ENCODE measurements at regions not wholly inside any gene's neighbourhood (a gene's known extent, or its start where the extent isn't known, plus 50 kb on each side); places are given as distances from the start of the nearest gene placed in this dataset.

- TF ChIP-seq REST (IDR thresholded peaks at IDR 0.05) (no peak), TP53 (CRISPR knock-in tag; IDR thresholded peaks at IDR 0.05) (no peak), EP300 (IDR thresholded peaks at IDR 0.05) (peak; percentile 62 to 67; a peak in 3 of 5 replicates), EHMT2 (IDR thresholded peaks at IDR 0.05; ENCODE audit: low read depth) (no peak), POLR2A (IDR thresholded peaks at IDR 0.05; ENCODE audit: low read length) (no peak), RAD21 (conservative IDR thresholded peaks at IDR 0.05 in 1 of 2, IDR thresholded peaks at IDR 0.05 in 1 of 2) (peak in 1 of 2 experiments; percentile 42; a peak in 3 of 5 replicates), CTCF (IDR thresholded peaks at IDR 0.05) (no peak), FOSL2 (IDR thresholded peaks at IDR 0.05) (no peak), FOSL2 (CRISPR knock-in tag; IDR thresholded peaks at IDR 0.05) (no peak), USF2 (IDR thresholded peaks at IDR 0.05) (no peak), MAZ (IDR thresholded peaks at IDR 0.05; ENCODE audit: borderline replicate concordance, low read depth, low read length) (no peak), RFX5 (IDR thresholded peaks at IDR 0.05) (no peak), ZFP36 (IDR thresholded peaks at IDR 0.05; ENCODE audit: borderline replicate concordance, partially characterized antibody) (no peak), MAFK (IDR thresholded peaks at IDR 0.05; ENCODE audit: partially characterized antibody) (no peak), EHF (CRISPR knock-in tag; IDR thresholded peaks at IDR 0.05) (no peak)
Measured at GRCh38 chr2:203648273-203648672, 58.2 kb upstream of the CD28 start.

Data from A549 (cell line).